ENCODE measurements at regions not wholly inside any gene's neighbourhood (a gene's known extent, or its start where the extent isn't known, plus 50 kb on each side); places are given as distances from the start of the nearest gene placed in this dataset.

GRCh38 chr18:10248738-10249137 is 205.7 kb upstream of the APCDD1 start:
- H3K27ac ChIP-seq (ENCODE audit: low read depth in 1 of 2, low read length in 2 of 2) = no peak overlapping the region
- no peak for TF ChIP-seq CTCF (IDR thresholded peaks at IDR 0.05)
- H3K27ac Mint-ChIP-seq = no peak overlapping the region
- no peaks in the 10 kb centered on the region for H3K36me3 ChIP-seq (ENCODE audit: insufficient read depth, low read length)
- peaks cover 0 to 11% of the 10 kb centered on the region in 2 experiments for H3K9me3 ChIP-seq (ENCODE audit: control insufficient read depth in 1 of 2, insufficient read depth in 1 of 2, low read length in 2 of 2)
- no peaks in the 10 kb centered on the region for H3K4me1 ChIP-seq (ENCODE audit: insufficient read depth, low read length)
- no peak overlapping the region for H3K4me3 ChIP-seq (ENCODE audit: low read length)
- no peak for DNase-seq
- POLR2A ChIA-PET = no interaction called here
- no peaks in the 10 kb centered on the region for H3K4me1 Mint-ChIP-seq (ENCODE audit: low read depth)
- H3K27me3 Mint-ChIP-seq = no peaks in the 10 kb centered on the region
- H3K36me3 Mint-ChIP-seq (ENCODE audit: low read depth) = no peaks in the 10 kb centered on the region
- no peaks in the 10 kb centered on the region for H3K9me3 Mint-ChIP-seq
- ATAC-seq (ENCODE audit: poor library complexity) = no peak
- no peaks in the 10 kb centered on the region for H3K27me3 ChIP-seq (ENCODE audit: control insufficient read depth in 1 of 2, insufficient read depth in 2 of 2, low read length in 2 of 2)
- CTCF ChIA-PET = no interaction called here
- intact Hi-C loops (cut with DNase I, micrococcal nuclease) = loop anchor here in 1 of 2 experiments (10.0 kb wide), 1 partner anchor 64 kb away; no protein-coding TSS in a partner anchor
- H3K4me3 Mint-ChIP-seq = no peak overlapping the region

- no peak overlapping the region for H3K4me3 Mint-ChIP-seq
- no peaks in the 10 kb centered on the region for H3K36me3 Mint-ChIP-seq (ENCODE audit: low read depth)
- no peaks in the 10 kb centered on the region for H3K9me3 Mint-ChIP-seq
- DNase-seq (no peak), ATAC-seq (ENCODE audit: poor library complexity) (no peak)
- no peak overlapping the region for H3K27ac Mint-ChIP-seq
- TF ChIP-seq CTCF (IDR thresholded peaks at IDR 0.05) = no peak
- Histone ChIP-seq H3K27me3 (ENCODE audit: control insufficient read depth in 1 of 2, insufficient read depth in 2 of 2, low read length in 2 of 2) (no peaks in the 10 kb centered on the region), H3K9me3 (ENCODE audit: control insufficient read depth in 1 of 2, insufficient read depth in 1 of 2, low read length in 2 of 2) (peaks cover 0 to 15% of the 10 kb centered on the region in 2 experiments), H3K36me3 (ENCODE audit: insufficient read depth, low read length) (no peaks in the 10 kb centered on the region), H3K27ac (ENCODE audit: low read depth in 1 of 2, low read length in 2 of 2) (no peak overlapping the region), H3K4me1 (ENCODE audit: insufficient read depth, low read length) (no peaks in the 10 kb centered on the region), H3K4me3 (ENCODE audit: low read length) (no peak overlapping the region)
- ChIA-PET CTCF (no interaction called here), POLR2A (no interaction called here)
- no peaks in the 10 kb centered on the region for H3K27me3 Mint-ChIP-seq
- intact Hi-C loops (cut with DNase I, micrococcal nuclease) = loop anchor here in 1 of 2 experiments (10.0 kb wide), 1 partner anchor 64 kb away; no protein-coding TSS in a partner anchor
- H3K4me1 Mint-ChIP-seq (ENCODE audit: low read depth) = no peaks in the 10 kb centered on the region
Measured at GRCh38 chr18:10249270-10249669, 205.2 kb upstream of the APCDD1 start.

GRCh38 chr18:10249801-10250200 is 204.6 kb upstream of the APCDD1 start:
- Histone ChIP-seq H3K27me3 (ENCODE audit: control insufficient read depth in 1 of 2, insufficient read depth in 2 of 2, low read length in 2 of 2) (no peaks in the 10 kb centered on the region), H3K4me3 (ENCODE audit: low read length) (no peak overlapping the region), H3K36me3 (ENCODE audit: insufficient read depth, low read length) (no peaks in the 10 kb centered on the region), H3K4me1 (ENCODE audit: insufficient read depth, low read length) (no peaks in the 10 kb centered on the region), H3K9me3 (ENCODE audit: control insufficient read depth in 1 of 2, insufficient read depth in 1 of 2, low read length in 2 of 2) (peaks cover 0 to 15% of the 10 kb centered on the region in 2 experiments), H3K27ac (ENCODE audit: low read depth in 1 of 2, low read length in 2 of 2) (no peak overlapping the region)
- Mint-ChIP-seq H3K4me1 (ENCODE audit: low read depth) (no peaks in the 10 kb centered on the region), H3K36me3 (ENCODE audit: low read depth) (no peaks in the 10 kb centered on the region), H3K4me3 (no peak overlapping the region), H3K27me3 (no peaks in the 10 kb centered on the region), H3K27ac (no peak overlapping the region), H3K9me3 (no peaks in the 10 kb centered on the region)
- peak in 2 of 14 experiments; percentile 2 to 26 for DNase-seq
- intact Hi-C loops (cut with DNase I, micrococcal nuclease) = loop anchor here in 1 of 2 experiments (10.0 kb wide), 1 partner anchor 65 kb away; no protein-coding TSS in a partner anchor
- ATAC-seq (ENCODE audit: poor library complexity) = no peak
- ChIA-PET CTCF (no interaction called here), POLR2A (no interaction called here)
- no peak for TF ChIP-seq CTCF (IDR thresholded peaks at IDR 0.05)
